ENCODE measurements at regions not wholly inside any gene's neighbourhood (a gene's known extent, or its start where the extent isn't known, plus 50 kb on each side); places are given as distances from the start of the nearest gene placed in this dataset.

DNA sequence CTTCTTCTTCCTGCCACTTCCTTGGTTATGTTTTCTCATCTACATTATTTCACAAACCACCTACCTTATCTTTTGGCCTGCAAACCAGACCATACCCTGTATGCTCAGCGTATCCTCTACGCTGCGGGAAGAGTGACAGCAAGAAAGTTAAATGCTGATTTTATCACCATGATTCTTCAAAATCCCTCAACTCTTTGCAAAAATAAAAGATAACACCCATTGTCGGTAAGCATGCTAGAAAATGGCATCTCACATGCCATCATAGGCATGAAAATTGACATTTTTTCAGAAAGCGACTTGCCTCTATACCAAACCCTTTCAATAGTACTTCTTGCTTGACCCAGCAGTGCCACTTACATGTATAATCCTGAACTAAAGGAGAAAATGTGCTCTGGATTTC lies 102.0 kb downstream of the HPGD start:
- Mint-ChIP-seq H3K36me3 (ENCODE audit: insufficient read depth, unreplicated experiment) (peaks cover 7% of the 10 kb centered on the region), H3K4me3 (ENCODE audit: unreplicated experiment) (no peak overlapping the region), H3K27ac (ENCODE audit: unreplicated experiment) (no peak overlapping the region), H3K4me1 (ENCODE audit: low read depth, unreplicated experiment) (peaks cover 8% of the 10 kb centered on the region), H3K27me3 (ENCODE audit: insufficient read depth, unreplicated experiment) (no peaks in the 10 kb centered on the region), H3K9me3 (ENCODE audit: unreplicated experiment) (peaks cover 11% of the 10 kb centered on the region)
- Histone ChIP-seq H3K9me3 (no peaks in the 10 kb centered on the region), H3K27me3 (replicated peaks; ENCODE audit: control insufficient read depth, insufficient read depth, low read length) (no peaks in the 10 kb centered on the region), H3K4me1 (no peaks in the 10 kb centered on the region), H3K36me3 (ENCODE audit: control insufficient read depth, insufficient read depth, low read length) (no peaks in the 10 kb centered on the region), H3K4me3 (ENCODE audit: low read depth, low read length) (no peak overlapping the region)
- DNase-seq: no peak
- ChIA-PET CTCF (no interaction called here), POLR2A (no interaction called here)
- TF ChIP-seq, protein P1, sequence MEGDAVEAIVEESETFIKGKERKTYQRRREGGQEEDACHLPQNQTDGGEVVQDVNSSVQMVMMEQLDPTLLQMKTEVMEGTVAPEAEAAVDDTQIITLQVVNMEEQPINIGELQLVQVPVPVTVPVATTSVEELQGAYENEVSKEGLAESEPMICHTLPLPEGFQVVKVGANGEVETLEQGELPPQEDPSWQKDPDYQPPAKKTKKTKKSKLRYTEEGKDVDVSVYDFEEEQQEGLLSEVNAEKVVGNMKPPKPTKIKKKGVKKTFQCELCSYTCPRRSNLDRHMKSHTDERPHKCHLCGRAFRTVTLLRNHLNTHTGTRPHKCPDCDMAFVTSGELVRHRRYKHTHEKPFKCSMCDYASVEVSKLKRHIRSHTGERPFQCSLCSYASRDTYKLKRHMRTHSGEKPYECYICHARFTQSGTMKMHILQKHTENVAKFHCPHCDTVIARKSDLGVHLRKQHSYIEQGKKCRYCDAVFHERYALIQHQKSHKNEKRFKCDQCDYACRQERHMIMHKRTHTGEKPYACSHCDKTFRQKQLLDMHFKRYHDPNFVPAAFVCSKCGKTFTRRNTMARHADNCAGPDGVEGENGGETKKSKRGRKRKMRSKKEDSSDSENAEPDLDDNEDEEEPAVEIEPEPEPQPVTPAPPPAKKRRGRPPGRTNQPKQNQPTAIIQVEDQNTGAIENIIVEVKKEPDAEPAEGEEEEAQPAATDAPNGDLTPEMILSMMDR (IDR thresholded peaks at IDR 0.05; ENCODE audit: insufficient read depth in 1 of 2, low read depth in 1 of 2, low read length in 1 of 2, severe bottlenecking in 1 of 2, unreplicated experiment in 1 of 2): no peak
- intact Hi-C loops (cut with micrococcal nuclease; ENCODE audit: unreplicated experiment): no loop called here
- BruUV-seq (replicated peaks): no TSS peak

DNA sequence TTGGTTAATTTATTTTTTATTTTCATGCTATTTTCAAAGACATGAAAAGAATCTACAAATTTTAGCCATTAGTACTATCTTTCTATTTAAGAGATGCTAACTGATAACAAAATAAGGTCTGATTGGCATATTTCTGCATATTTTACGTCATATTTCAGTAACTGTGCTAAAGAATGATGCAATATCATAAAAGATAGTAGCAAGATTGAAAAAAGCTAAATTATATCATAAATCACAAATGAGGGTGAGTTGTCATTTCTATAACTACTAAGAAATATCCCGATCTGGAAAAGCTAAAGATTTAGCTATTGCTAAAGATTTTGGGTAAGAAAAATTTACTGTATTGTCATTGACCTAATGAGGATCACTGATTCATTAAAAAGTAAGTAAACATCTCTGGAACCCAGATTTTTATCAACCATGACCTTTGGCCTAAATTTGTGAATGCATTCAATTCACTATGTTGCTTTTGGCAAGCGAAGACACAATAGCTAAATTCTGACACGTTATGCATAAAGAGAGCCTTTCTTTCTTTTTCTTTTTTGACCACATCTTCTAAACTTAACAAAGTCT lies 103.6 kb downstream of the HPGD start:
- H3K4me3 Mint-ChIP-seq (ENCODE audit: unreplicated experiment): no peak overlapping the region

DNA sequence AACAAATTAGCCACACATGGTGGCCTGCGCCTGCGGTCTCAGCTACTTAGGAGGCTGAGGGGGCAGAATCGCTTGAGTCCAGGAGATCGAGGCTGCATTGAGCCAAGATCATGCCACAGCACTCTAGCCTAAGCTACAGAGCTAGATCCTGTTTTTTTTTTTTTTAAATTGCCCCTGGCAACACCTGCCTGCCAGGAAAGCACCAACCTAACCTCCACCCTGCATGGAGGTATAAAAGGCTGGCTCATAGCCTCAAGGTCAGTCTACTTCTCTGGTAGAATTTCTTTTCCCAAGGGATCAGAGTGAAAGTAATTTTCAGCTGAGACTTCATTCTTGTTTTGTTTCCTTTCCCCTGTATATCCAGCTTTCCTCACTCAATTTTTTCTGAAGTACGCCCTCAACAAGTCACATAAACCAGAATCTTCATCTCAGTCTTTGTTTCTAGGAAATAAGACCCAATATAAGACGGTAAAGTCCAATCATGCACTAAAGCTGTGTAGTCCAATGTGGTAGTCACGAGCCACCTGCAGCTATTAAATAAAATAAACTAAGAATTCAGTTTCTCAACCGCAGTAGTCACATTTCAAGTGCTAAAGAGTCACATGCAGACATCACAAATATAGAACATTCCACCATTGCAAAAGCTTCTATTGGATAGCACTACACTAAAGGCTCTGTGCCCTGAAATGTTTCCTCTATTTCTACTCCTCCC lies 113.3 kb downstream of the HPGD start:
- peaks cover 10% of the 10 kb centered on the region for H3K4me1 Mint-ChIP-seq (ENCODE audit: low read depth, unreplicated experiment)
- Histone ChIP-seq H3K4me1 (peaks cover 16% of the 10 kb centered on the region), H3K36me3 (ENCODE audit: control insufficient read depth, insufficient read depth, low read length) (no peaks in the 10 kb centered on the region), H3K4me3 (ENCODE audit: low read depth, low read length) (no peak overlapping the region), H3K27me3 (replicated peaks; ENCODE audit: control insufficient read depth, insufficient read depth, low read length) (no peaks in the 10 kb centered on the region), H3K9me3 (0 out of 2 replicates have a peak, but pooled peaks cover 3% of the 10 kb centered on the region)
- H3K36me3 Mint-ChIP-seq (ENCODE audit: insufficient read depth, unreplicated experiment): no peaks in the 10 kb centered on the region
- no peak for DNase-seq
- intact Hi-C loops (cut with micrococcal nuclease; ENCODE audit: unreplicated experiment): no loop called here
- H3K4me3 Mint-ChIP-seq (ENCODE audit: unreplicated experiment): no peak overlapping the region
- TF ChIP-seq, protein P1 (IDR thresholded peaks at IDR 0.05; ENCODE audit: insufficient read depth in 1 of 2, low read depth in 1 of 2, low read length in 1 of 2, severe bottlenecking in 1 of 2, unreplicated experiment in 1 of 2): no peak
- no peaks in the 10 kb centered on the region for H3K27me3 Mint-ChIP-seq (ENCODE audit: insufficient read depth, unreplicated experiment)
- H3K27ac Mint-ChIP-seq (ENCODE audit: unreplicated experiment): no peak overlapping the region
- H3K9me3 Mint-ChIP-seq (ENCODE audit: unreplicated experiment): no peaks in the 10 kb centered on the region
- CTCF ChIA-PET: no interaction called here
- POLR2A ChIA-PET: interaction anchor here (0.6 kb wide), 1 partner anchor 231 kb away, joined by 4 read pairs; no protein-coding TSS in a partner anchor
- BruUV-seq (replicated peaks): no TSS peak

More for the DNA sequence above, 103.6 kb downstream of the HPGD start:
- H3K36me3 Mint-ChIP-seq (ENCODE audit: insufficient read depth, unreplicated experiment): peaks cover 7% of the 10 kb centered on the region
- TF ChIP-seq, protein P1 (IDR thresholded peaks at IDR 0.05; ENCODE audit: insufficient read depth in 1 of 2, low read depth in 1 of 2, low read length in 1 of 2, severe bottlenecking in 1 of 2, unreplicated experiment in 1 of 2): no peak
- H3K27me3 Mint-ChIP-seq (ENCODE audit: insufficient read depth, unreplicated experiment): no peaks in the 10 kb centered on the region
- Histone ChIP-seq H3K4me3 (ENCODE audit: low read depth, low read length) (no peak overlapping the region), H3K4me1 (no peaks in the 10 kb centered on the region), H3K27me3 (replicated peaks; ENCODE audit: control insufficient read depth, insufficient read depth, low read length) (no peaks in the 10 kb centered on the region), H3K9me3 (no peaks in the 10 kb centered on the region), H3K36me3 (ENCODE audit: control insufficient read depth, insufficient read depth, low read length) (no peaks in the 10 kb centered on the region)
- no peak overlapping the region for H3K27ac Mint-ChIP-seq (ENCODE audit: unreplicated experiment)
- H3K4me1 Mint-ChIP-seq (ENCODE audit: low read depth, unreplicated experiment): peaks cover 18% of the 10 kb centered on the region
- peaks cover 22% of the 10 kb centered on the region for H3K9me3 Mint-ChIP-seq (ENCODE audit: unreplicated experiment)
- no peak for DNase-seq
- ChIA-PET POLR2A (no interaction called here), CTCF (no interaction called here)
- intact Hi-C loops (cut with micrococcal nuclease; ENCODE audit: unreplicated experiment): no loop called here
- no TSS peak for BruUV-seq (replicated peaks)

All from Caco-2 (cell line).